ENCODE measurements at regions not wholly inside any gene's neighbourhood (a gene's known extent, or its start where the extent isn't known, plus 50 kb on each side); places are given as distances from the start of the nearest gene placed in this dataset.

GRCh38 chr5:167903243-167903642, 388.2 kb upstream of the WWC1 start:
- no peaks in the 10 kb centered on the region for H3K27me3 ChIP-seq (ENCODE audit: control insufficient read depth, insufficient read depth, low read length, poor library complexity, severe bottlenecking)
- no peak overlapping the region for H3K27ac ChIP-seq (ENCODE audit: low read depth, low read length)
- peaks cover 29% of the 10 kb centered on the region for H3K4me1 Mint-ChIP-seq
- no peaks in the 10 kb centered on the region for H3K9me3 Mint-ChIP-seq
- WGBS, 2 experiments (ENCODE audit: insufficient coverage in 1 of 2, insufficient read length in 1 of 2) = 93 to 94% methylated on average over 3 to 4 of the region's 4 CpGs
- H3K36me3 ChIP-seq (ENCODE audit: control insufficient read depth, insufficient read depth, low read length) = no peaks in the 10 kb centered on the region
- H3K9me3 ChIP-seq (ENCODE audit: control insufficient read depth, low read length) = no peaks in the 10 kb centered on the region
- H3K36me3 Mint-ChIP-seq (ENCODE audit: low read depth) = no peaks in the 10 kb centered on the region
- no peak for TF ChIP-seq CTCF (conservative IDR thresholded peaks at IDR 0.05)
- no peak for DNase-seq
- no peak overlapping the region for H3K4me3 ChIP-seq (ENCODE audit: low read length)
- peaks cover 5% of the 10 kb centered on the region for H3K27me3 Mint-ChIP-seq (ENCODE audit: insufficient read depth)
- H3K9ac ChIP-seq (ENCODE audit: extremely low read depth, low read length, poor library complexity, severe bottlenecking) = no peak overlapping the region
- no peak overlapping the region for H3K27ac Mint-ChIP-seq
- no peak overlapping the region for H3K4me3 Mint-ChIP-seq
- H3K4me1 ChIP-seq (ENCODE audit: control insufficient read depth, insufficient read depth, low read length) = peaks cover 3% of the 10 kb centered on the region

GRCh38 chr5:167903659-167904058, 387.8 kb upstream of the WWC1 start:
- no peak overlapping the region for H3K4me3 ChIP-seq (ENCODE audit: low read length)
- H3K4me1 Mint-ChIP-seq = peaks cover 25% of the 10 kb centered on the region
- no peaks in the 10 kb centered on the region for H3K36me3 ChIP-seq (ENCODE audit: control insufficient read depth, insufficient read depth, low read length)
- H3K9ac ChIP-seq (ENCODE audit: extremely low read depth, low read length, poor library complexity, severe bottlenecking) = no peak overlapping the region
- no peaks in the 10 kb centered on the region for H3K36me3 Mint-ChIP-seq (ENCODE audit: low read depth)
- WGBS, 2 experiments (ENCODE audit: insufficient coverage in 1 of 2, insufficient read length in 1 of 2) = 93 to 100% methylated on average over 2 of the region's 2 CpGs
- DNase-seq = no peak
- no peak overlapping the region for H3K4me3 Mint-ChIP-seq
- peaks cover 3% of the 10 kb centered on the region for H3K27me3 Mint-ChIP-seq (ENCODE audit: insufficient read depth)
- H3K27ac ChIP-seq (ENCODE audit: low read depth, low read length) = no peak overlapping the region
- H3K27me3 ChIP-seq (ENCODE audit: control insufficient read depth, insufficient read depth, low read length, poor library complexity, severe bottlenecking) = no peaks in the 10 kb centered on the region
- H3K4me1 ChIP-seq (ENCODE audit: control insufficient read depth, insufficient read depth, low read length) = peaks cover 3% of the 10 kb centered on the region
- TF ChIP-seq CTCF (conservative IDR thresholded peaks at IDR 0.05) = no peak
- H3K9me3 Mint-ChIP-seq = no peaks in the 10 kb centered on the region
- no peaks in the 10 kb centered on the region for H3K9me3 ChIP-seq (ENCODE audit: control insufficient read depth, low read length)
- no peak overlapping the region for H3K27ac Mint-ChIP-seq

GRCh38 chr5:167905919-167906853, 385.3 kb upstream of the WWC1 start:
- no peaks in the 10 kb centered on the region for H3K36me3 Mint-ChIP-seq (ENCODE audit: low read depth)
- Histone ChIP-seq H3K9ac (ENCODE audit: extremely low read depth, low read length, poor library complexity, severe bottlenecking) (no peak overlapping the region), H3K9me3 (ENCODE audit: control insufficient read depth, low read length) (no peaks in the 10 kb centered on the region), H3K4me1 (ENCODE audit: control insufficient read depth, insufficient read depth, low read length) (peaks cover 3% of the 10 kb centered on the region), H3K27ac (ENCODE audit: low read depth, low read length) (no peak overlapping the region), H3K4me3 (ENCODE audit: low read length) (no peak overlapping the region), H3K36me3 (ENCODE audit: control insufficient read depth, insufficient read depth, low read length) (no peaks in the 10 kb centered on the region), H3K27me3 (ENCODE audit: control insufficient read depth, insufficient read depth, low read length, poor library complexity, severe bottlenecking) (no peaks in the 10 kb centered on the region)
- H3K4me1 Mint-ChIP-seq = peaks cover 14% of the 10 kb centered on the region
- H3K27ac Mint-ChIP-seq = no peak overlapping the region
- no peak for DNase-seq
- no peak for TF ChIP-seq CTCF (conservative IDR thresholded peaks at IDR 0.05)
- no peak overlapping the region for H3K4me3 Mint-ChIP-seq
- no peaks in the 10 kb centered on the region for H3K9me3 Mint-ChIP-seq
- peaks cover 2% of the 10 kb centered on the region for H3K27me3 Mint-ChIP-seq (ENCODE audit: insufficient read depth)
- WGBS, 2 experiments (ENCODE audit: insufficient coverage in 1 of 2, insufficient read length in 1 of 2) = 40 to 60% methylated on average over 2 to 6 of the region's 6 CpGs

Measured in endodermal cell (in vitro differentiated cells).